ENCODE measurements at regions not wholly inside any gene's neighbourhood (a gene's known extent, or its start where the extent isn't known, plus 50 kb on each side); places are given as distances from the start of the nearest gene placed in this dataset.
"Not testable (repeated sequence)": the region's sequence is repeated elsewhere in the genome, so short reads cannot be mapped to it uniquely, and the experiment has no call there.

GRCh38 chr1:119254067-119254720, 113.7 kb upstream of the WARS2 start:
- DNase-seq: no peak

- DNase-seq: not testable (repeated sequence)
These were observed 112.5 kb upstream of the HAO2 start for GRCh38 chr1:119256089-119256488.

GRCh38 chr1:119260506-119260905, 108.1 kb upstream of the HAO2 start:
- no peak for DNase-seq

GRCh38 chr1:119266386-119266785, 102.2 kb upstream of the HAO2 start:
- DNase-seq: no peak

GRCh38 chr1:119266858-119267257, 101.7 kb upstream of the HAO2 start:
- no peak for DNase-seq

GRCh38 chr1:119267288-119267687, 101.3 kb upstream of the HAO2 start:
- not testable (repeated sequence) for DNase-seq

GRCh38 chr1:119268879-119269278, 99.7 kb upstream of the HAO2 start:
- DNase-seq: no peak

GRCh38 chr1:119275145-119276134, 93.1 kb upstream of the HAO2 start:
- peak; percentile 41 for DNase-seq

- no peak for DNase-seq
These were observed 92.0 kb upstream of the HAO2 start for GRCh38 chr1:119276558-119276957.

GRCh38 chr1:119279456-119280381, 88.9 kb upstream of the HAO2 start:
- DNase-seq: no peak

- no peak for DNase-seq
These were observed 83.1 kb upstream of the HAO2 start for GRCh38 chr1:119285482-119285881.

- peak; percentile 36 for DNase-seq
These were observed 81.9 kb upstream of the HAO2 start for GRCh38 chr1:119286587-119287181.

GRCh38 chr1:119288751-119289150, 79.8 kb upstream of the HAO2 start:
- no peak for DNase-seq

GRCh38 chr1:119290297-119290696, 78.3 kb upstream of the HAO2 start:
- DNase-seq: no peak

GRCh38 chr1:119291611-119292206, 76.9 kb upstream of the HAO2 start:
- no peak for DNase-seq

GRCh38 chr1:119293797-119294196, 74.8 kb upstream of the HAO2 start:
- no peak for DNase-seq

GRCh38 chr1:119294199-119294598, 74.4 kb upstream of the HAO2 start:
- no peak for DNase-seq

GRCh38 chr1:119294722-119295121, 73.9 kb upstream of the HAO2 start:
- no peak for DNase-seq

- no peak for DNase-seq
These were observed 69.8 kb upstream of the HAO2 start for GRCh38 chr1:119298687-119299303.

GRCh38 chr1:119302011-119302410, 66.6 kb upstream of the HAO2 start:
- DNase-seq: no peak

GRCh38 chr1:119308130-119308700, 60.4 kb upstream of the HAO2 start:
- no peak for DNase-seq

All from NCI-H1694 treated with DMSO at 0.1 percent for 48 hours (cell line).